Sigmoid colon (tissue), 6 donors: ENCODE measurements at regions not wholly inside any gene's neighbourhood (a gene's known extent, or its start where the extent isn't known, plus 50 kb on each side); places are given as distances from the start of the nearest gene placed in this dataset.

ENCODE experiments used
- DNase-seq: peaks from one replicate; pipeline ENCODE4 v3.0.0-alpha.2; 2019
- H3K27ac ChIP-seq, 4 donors: fragments of 200-600 bp; sonication (generic); one replicate each; pipeline ENCODE4 v1.5.1; 2016 to 2019; ENCODE audit warnings: mild to moderate bottlenecking in 1 of 4
- H3K27me3 ChIP-seq, 3 donors: fragments of 200-600 bp; sonication (generic); one replicate each; pipeline ENCODE4 v1.5.1; 2019; ENCODE audit warnings: mild to moderate bottlenecking in 1 of 3
- H3K36me3 ChIP-seq, 4 donors: fragments of 200-600 bp; sonication (generic); one replicate each; pipeline ENCODE4 v1.5.1; 2016 to 2019
- H3K4me1 ChIP-seq, 4 donors: fragments of 200-600 bp; sonication (generic); one replicate each; pipeline ENCODE4 v1.5.1; 2017 to 2019
- H3K4me3 ChIP-seq, 4 donors: fragments of 200-600 bp; sonication (generic); one replicate each; pipeline ENCODE4 v1.5.1; 2017 to 2019; ENCODE audit warnings: mild to moderate bottlenecking in 2 of 4, moderate library complexity in 1 of 4
- H3K9me3 ChIP-seq, 4 donors: fragments of 200-600 bp in 3 of 4; sonication (generic) in 3 of 4; one replicate each; pipeline versions ENCODE4 v1.5.1 to v1.6.1; 2013 to 2019
- CTCF ChIP-seq, 4 experiments: fragments of 450-650 bp in 3 of 4; fragments of 200-600 bp in 1 of 4; IDR thresholded peaks; one replicate each; pipeline ENCODE4 v1.5.1; 2016 to 2019; ENCODE audit warnings: antibody characterized with exemption in 4 of 4, mild to moderate bottlenecking in 3 of 4, moderate library complexity in 2 of 4
- EP300 ChIP-seq, 4 donors: sonication (generic); formaldehyde crosslinking; IDR thresholded peaks; one replicate each; pipeline ENCODE4 v1.6.1; 2017; ENCODE audit warnings: antibody characterized with exemption in 4 of 4
- POLR2A ChIP-seq, 2 donors: fragments of 450-650 bp; IDR thresholded peaks; one replicate each; pipeline ENCODE4 v1.6.1; 2016; ENCODE audit warnings: antibody characterized with exemption in 2 of 2, mild to moderate bottlenecking in 2 of 2, moderate library complexity in 2 of 2
- POLR2AphosphoS5 ChIP-seq, 4 donors: sonication (generic); formaldehyde crosslinking; IDR thresholded peaks; one replicate each; pipeline ENCODE4 v1.6.1; 2017; ENCODE audit warnings: antibody characterized with exemption in 4 of 4
- WGBS, 2 donors: extraction: QIAGEN DNeasy Blood & Tissue Kit; methylation state at CpG; one replicate each; pipeline ENCODE4 v1.1.7; 2013; 5-methylcytosine and 5-hydroxymethylcytosine counted together
- intact Hi-C: fragments of 100-400 bp; cut with DNase I; formaldehyde crosslinking; loops from one replicate; pipeline ENCODE4 v1.15.1; 2023
- donor health status: healthy with polysubstance abuse.
- donor health status: healthy.

- Histone ChIP-seq H3K27ac (no peak overlapping the region), H3K36me3 (no peaks in the 10 kb centered on the region), H3K4me1 (no peaks in the 10 kb centered on the region), H3K27me3 (no peaks in the 10 kb centered on the region), H3K9me3 (no peaks in the 10 kb centered on the region), H3K4me3 (no peak overlapping the region)
- WGBS, 2 donors: 51 to 76% methylated on average over 11 of the region's 11 CpGs
- TF ChIP-seq CTCF (IDR thresholded peaks at IDR 0.05) (no peak), POLR2A (IDR thresholded peaks at IDR 0.05) (no peak)
- intact Hi-C loops: no loop called here
- no peak for DNase-seq
These were observed 351.7 kb downstream of the HRH4 start for GRCh38 chr18:24811950-24812681.

- Histone ChIP-seq H3K36me3 (no peaks in the 10 kb centered on the region), H3K27ac (no peak overlapping the region), H3K9me3 (no peaks in the 10 kb centered on the region), H3K27me3 (no peaks in the 10 kb centered on the region), H3K4me1 (no peaks in the 10 kb centered on the region), H3K4me3 (no peak overlapping the region)
- whole genome bisulfite sequencing, 2 donors: 80% methylated on average over 3 of the region's 3 CpGs
- intact Hi-C loops: no loop called here
- no peak for DNase-seq
- TF ChIP-seq POLR2A (IDR thresholded peaks at IDR 0.05): no peak
- no peak for TF ChIP-seq POLR2AphosphoS5 (IDR thresholded peaks at IDR 0.05)
- no peak for TF ChIP-seq EP300 (IDR thresholded peaks at IDR 0.05)
- no peak for TF ChIP-seq CTCF (IDR thresholded peaks at IDR 0.05)
These were observed 354.1 kb downstream of the HRH4 start for GRCh38 chr18:24814521-24814920.

- TF ChIP-seq EP300 (IDR thresholded peaks at IDR 0.05) (no peak), POLR2A (IDR thresholded peaks at IDR 0.05) (no peak), CTCF (IDR thresholded peaks at IDR 0.05) (no peak), POLR2AphosphoS5 (IDR thresholded peaks at IDR 0.05) (no peak)
- no peaks in the 10 kb centered on the region for H3K36me3 ChIP-seq
- no peaks in the 10 kb centered on the region for H3K4me1 ChIP-seq
- no peak overlapping the region for H3K27ac ChIP-seq
- intact Hi-C loops: no loop called here
- 66 to 80% methylated on average over 3 of the region's 3 CpGs for WGBS, 2 donors
- H3K27me3 ChIP-seq: no peaks in the 10 kb centered on the region
- H3K9me3 ChIP-seq: no peaks in the 10 kb centered on the region
- no peak overlapping the region for H3K4me3 ChIP-seq
- no peak for DNase-seq
These were observed 356.7 kb downstream of the HRH4 start for GRCh38 chr18:24817150-24817549.

- WGBS, 2 donors: 70 to 81% methylated on average over 9 of the region's 9 CpGs
- no peak for TF ChIP-seq EP300 (IDR thresholded peaks at IDR 0.05)
- TF ChIP-seq POLR2AphosphoS5 (IDR thresholded peaks at IDR 0.05): no peak
- TF ChIP-seq POLR2A (IDR thresholded peaks at IDR 0.05): no peak
- TF ChIP-seq CTCF (IDR thresholded peaks at IDR 0.05): no peak
- intact Hi-C loops: no loop called here
These were observed 357.3 kb downstream of the HRH4 start for GRCh38 chr18:24817587-24818371.

More at GRCh38 chr18:24817587-24818371, 357.3 kb downstream of the HRH4 start:
- no peak for DNase-seq
- H3K27me3 ChIP-seq: no peaks in the 10 kb centered on the region
- no peak overlapping the region for H3K27ac ChIP-seq
- no peaks in the 10 kb centered on the region for H3K9me3 ChIP-seq
- H3K4me3 ChIP-seq: no peak overlapping the region
- no peaks in the 10 kb centered on the region for H3K4me1 ChIP-seq
- H3K36me3 ChIP-seq: no peaks in the 10 kb centered on the region
